ENCODE measurements at regions not wholly inside any gene's neighbourhood (a gene's known extent, or its start where the extent isn't known, plus 50 kb on each side); places are given as distances from the start of the nearest gene placed in this dataset.

- Histone ChIP-seq H3K27ac (ENCODE audit: low read length in 2 of 2) (no peak overlapping the region), H3K9ac (ENCODE audit: low read length) (no peak overlapping the region), H3K36me3 (replicated peaks in 1 of 2; ENCODE audit: control extremely low read depth in 1 of 2, control insufficient read depth in 1 of 2, extremely low read depth in 1 of 2, insufficient read depth in 2 of 2, low read length in 1 of 2) (no peaks in the 10 kb centered on the region), H3K4me1 (ENCODE audit: control insufficient read depth in 2 of 2, insufficient read depth in 2 of 2, low read length in 2 of 2) (no peaks in the 10 kb centered on the region), H2AFZ (ENCODE audit: insufficient read depth, low read depth, low read length, poor library complexity, severe bottlenecking) (no peak overlapping the region), H4K20me1 (ENCODE audit: control insufficient read depth, insufficient read depth, low read length, poor library complexity, severe bottlenecking) (no peaks in the 10 kb centered on the region), H3K27me3 (replicated peaks in 1 of 4; ENCODE audit: control extremely low read depth in 1 of 4, control insufficient read depth in 3 of 4, insufficient read depth in 4 of 4, low read length in 3 of 4) (no peaks in the 10 kb centered on the region), H3K9me3 (ENCODE audit: control extremely low read depth in 1 of 3, control insufficient read depth in 2 of 3, insufficient read depth in 1 of 3, low read length in 2 of 3) (peaks cover 0 to 7% (median 0%) of the 10 kb centered on the region in 3 donors), H3K4me2 (replicated peaks; ENCODE audit: low read depth, low read length, poor library complexity, severe bottlenecking) (no peak overlapping the region), H3K79me2 (ENCODE audit: control insufficient read depth, insufficient read depth, low read length) (no peaks in the 10 kb centered on the region), H3K4me3 (ENCODE audit: control extremely low read depth in 1 of 5, extremely low read depth in 1 of 5, insufficient read depth in 1 of 5, low read depth in 2 of 5, low read length in 4 of 5) (no peak overlapping the region)
- no peak for ATAC-seq (ENCODE audit: low read depth)
- Mint-ChIP-seq H3K27ac (no peak overlapping the region), H3K9me3 (ENCODE audit: insufficient read depth) (peaks cover 8% of the 10 kb centered on the region), H3K4me1 (no peaks in the 10 kb centered on the region), H3K4me3 (no peak overlapping the region), H3K27me3 (no peaks in the 10 kb centered on the region)
- DNase-seq = no peak
- ChIA-PET CTCF (no interaction called here), POLR2A (no interaction called here)
- TF ChIP-seq EZH2 (IDR thresholded peaks at IDR 0.05; ENCODE audit: borderline replicate concordance, insufficient read depth, low read depth, low read length, poor library complexity, severe bottlenecking) (no peak), CTCF (IDR thresholded peaks at IDR 0.05) (no peak)
- intact Hi-C loops (cut with micrococcal nuclease) = no loop called here
Observed at GRCh38 chr2:123036300-123036699, 988.8 kb upstream of the CNTNAP5 start.

- H2AFZ ChIP-seq (ENCODE audit: insufficient read depth, low read depth, low read length, poor library complexity, severe bottlenecking) = no peak overlapping the region
- H3K4me1 Mint-ChIP-seq = no peaks in the 10 kb centered on the region
- no peaks in the 10 kb centered on the region for H3K27me3 ChIP-seq (replicated peaks in 1 of 4; ENCODE audit: control extremely low read depth in 1 of 4, control insufficient read depth in 3 of 4, insufficient read depth in 4 of 4, low read length in 3 of 4)
- H3K9me3 Mint-ChIP-seq (ENCODE audit: insufficient read depth) = peaks cover 4% of the 10 kb centered on the region
- TF ChIP-seq CTCF (IDR thresholded peaks at IDR 0.05) (no peak), EZH2 (IDR thresholded peaks at IDR 0.05; ENCODE audit: borderline replicate concordance, insufficient read depth, low read depth, low read length, poor library complexity, severe bottlenecking) (no peak)
- no peak overlapping the region for H3K4me2 ChIP-seq (replicated peaks; ENCODE audit: low read depth, low read length, poor library complexity, severe bottlenecking)
- no CpG with 5 or more reads among the region's 1 CpG for WGBS (ENCODE audit: insufficient coverage)
- no peaks in the 10 kb centered on the region for H3K4me1 ChIP-seq (ENCODE audit: control insufficient read depth in 2 of 2, insufficient read depth in 2 of 2, low read length in 2 of 2)
- intact Hi-C loops (cut with micrococcal nuclease) = no loop called here
- no peaks in the 10 kb centered on the region for H3K79me2 ChIP-seq (ENCODE audit: control insufficient read depth, insufficient read depth, low read length)
- H3K27me3 Mint-ChIP-seq = no peaks in the 10 kb centered on the region
- POLR2A ChIA-PET = no interaction called here
- ATAC-seq (ENCODE audit: low read depth) (no peak), DNase-seq (no peak)
- no peak overlapping the region for H3K4me3 Mint-ChIP-seq
- CTCF ChIA-PET = no interaction called here
- H4K20me1 ChIP-seq (ENCODE audit: control insufficient read depth, insufficient read depth, low read length, poor library complexity, severe bottlenecking) = no peaks in the 10 kb centered on the region
- peaks cover 0 to 7% (median 0%) of the 10 kb centered on the region in 3 donors for H3K9me3 ChIP-seq (ENCODE audit: control extremely low read depth in 1 of 3, control insufficient read depth in 2 of 3, insufficient read depth in 1 of 3, low read length in 2 of 3)
- H3K27ac Mint-ChIP-seq = no peak overlapping the region
- H3K27ac ChIP-seq (ENCODE audit: low read length in 2 of 2) = no peak overlapping the region
- H3K4me3 ChIP-seq (ENCODE audit: control extremely low read depth in 1 of 5, extremely low read depth in 1 of 5, insufficient read depth in 1 of 5, low read depth in 2 of 5, low read length in 4 of 5) = no peak overlapping the region
- no peaks in the 10 kb centered on the region for H3K36me3 ChIP-seq (replicated peaks in 1 of 2; ENCODE audit: control extremely low read depth in 1 of 2, control insufficient read depth in 1 of 2, extremely low read depth in 1 of 2, insufficient read depth in 2 of 2, low read length in 1 of 2)
- no peak overlapping the region for H3K9ac ChIP-seq (ENCODE audit: low read length)
Observed at GRCh38 chr2:123040506-123040905, 984.6 kb upstream of the CNTNAP5 start.
